Retinal pigment epithelial cell (primary cell): ENCODE measurements at regions not wholly inside any gene's neighbourhood (a gene's known extent, or its start where the extent isn't known, plus 50 kb on each side); places are given as distances from the start of the nearest gene placed in this dataset.

ENCODE experiments used
- DNase-seq: peaks from one replicate; pipeline ENCODE4 v3.0.0-alpha.2; 2010; ENCODE audit warnings: low read depth
- H3K4me3 ChIP-seq: 2 replicates; pipeline ENCODE4 v1.5.1; 2011; ENCODE audit warnings: mild to moderate bottlenecking, low read length, control low read depth, moderate library complexity
- CTCF ChIP-seq: conservative IDR thresholded peaks from 2 replicates; pipeline ENCODE4 v1.5.1; 2011; ENCODE audit warnings: low read depth, low read length, control low read depth, inconsistent platforms

- no peak for TF ChIP-seq CTCF
- no peak overlapping the region for H3K4me3 ChIP-seq
- no peak for DNase-seq
Measured at GRCh38 chr10:52977581-52977980, 205.0 kb upstream of the MBL2 start.

GRCh38 chr10:52967806-52968795 is 195.5 kb upstream of the MBL2 start:
- H3K4me3 ChIP-seq: no peak overlapping the region
- peak; percentile 4 for DNase-seq
- no peak for TF ChIP-seq CTCF

GRCh38 chr10:52966904-52967303 is 194.3 kb upstream of the MBL2 start:
- no peak for TF ChIP-seq CTCF
- no peak overlapping the region for H3K4me3 ChIP-seq
- DNase-seq: no peak

GRCh38 chr10:52965938-52966401 is 193.4 kb upstream of the MBL2 start:
- TF ChIP-seq CTCF: no peak
- DNase-seq: no peak

GRCh38 chr10:52965509-52965908 is 192.9 kb upstream of the MBL2 start:
- H3K4me3 ChIP-seq: no peak overlapping the region
- no peak for TF ChIP-seq CTCF
- no peak for DNase-seq

More at GRCh38 chr10:52965938-52966401, 193.4 kb upstream of the MBL2 start:
- H3K4me3 ChIP-seq: no peak overlapping the region

GRCh38 chr10:52961323-52961722 is 188.7 kb upstream of the MBL2 start:
- no peak overlapping the region for H3K4me3 ChIP-seq
- TF ChIP-seq CTCF: no peak
- DNase-seq: peak; percentile 9

GRCh38 chr10:52959810-52960209 is 187.2 kb upstream of the MBL2 start:
- no peak for DNase-seq
- no peak overlapping the region for H3K4me3 ChIP-seq
- no peak for TF ChIP-seq CTCF
